HG02798 (cell line): ENCODE measurements at regions not wholly inside any gene's neighbourhood (a gene's known extent, or its start where the extent isn't known, plus 50 kb on each side); places are given as distances from the start of the nearest gene placed in this dataset.
"Not testable (repeated sequence)": the region's sequence is repeated elsewhere in the genome, so short reads cannot be mapped to it uniquely, and the experiment has no call there.

Experiments used
- ATAC-seq: cut with Tn5 transposase; IDR thresholded peaks from one replicate; pipeline ENCODE4 v1.9.1; 2021; ENCODE audit warnings: mild to moderate bottlenecking; ENCODE audit not compliant: unreplicated experiment, poor library complexity

DNA sequence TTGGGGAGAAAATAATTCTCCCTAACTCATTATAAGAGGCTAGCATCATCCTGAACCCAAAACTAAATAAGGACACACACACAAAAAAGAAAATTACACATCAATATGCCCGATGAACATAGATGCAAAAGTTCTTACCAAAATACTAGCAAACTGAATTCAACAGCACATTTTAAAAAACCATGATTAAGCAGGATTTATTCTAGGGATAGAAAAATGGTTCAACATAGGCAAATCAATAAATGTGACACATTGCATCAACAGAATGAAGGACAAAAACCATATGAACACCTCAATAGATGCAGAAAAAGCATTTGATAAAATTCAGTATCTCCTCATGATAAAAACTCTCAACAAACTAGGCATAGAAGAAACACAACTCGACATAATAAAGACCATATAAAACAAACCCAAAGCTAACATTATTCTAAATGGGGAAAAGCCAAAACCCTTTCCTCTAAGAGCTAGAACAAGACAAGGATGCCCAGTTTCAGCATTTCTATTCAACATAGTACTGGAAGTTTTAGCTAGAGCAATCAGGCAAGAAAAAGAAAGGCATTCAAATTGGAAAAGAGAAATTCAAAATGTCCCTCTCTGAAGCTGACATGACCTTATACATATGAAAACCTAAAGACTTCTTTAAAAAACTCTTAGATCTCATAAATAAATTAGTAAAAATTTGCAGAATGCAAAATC, 200.9 kb downstream of the NKX6-1 start:
- no peak for ATAC-seq

DNA sequence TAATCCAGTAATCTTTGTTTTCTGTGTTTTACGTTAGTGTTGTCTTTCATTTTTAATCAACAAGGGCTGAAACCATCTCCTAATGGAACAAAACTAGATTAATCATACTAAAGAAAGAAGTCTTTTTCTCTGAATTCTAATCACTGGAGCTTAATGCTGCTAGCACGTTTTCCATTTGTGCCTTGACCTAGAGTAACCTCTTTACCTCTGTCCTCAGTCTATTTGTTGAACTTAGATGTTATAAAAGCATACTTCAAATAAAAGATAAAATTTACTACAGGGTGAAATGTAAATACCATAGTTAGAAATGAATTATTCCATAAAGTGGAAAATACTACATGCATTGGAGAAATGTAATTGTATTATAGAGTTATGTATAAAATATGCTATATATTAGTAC, 207.1 kb downstream of the NKX6-1 start:
- ATAC-seq = no peak

DNA sequence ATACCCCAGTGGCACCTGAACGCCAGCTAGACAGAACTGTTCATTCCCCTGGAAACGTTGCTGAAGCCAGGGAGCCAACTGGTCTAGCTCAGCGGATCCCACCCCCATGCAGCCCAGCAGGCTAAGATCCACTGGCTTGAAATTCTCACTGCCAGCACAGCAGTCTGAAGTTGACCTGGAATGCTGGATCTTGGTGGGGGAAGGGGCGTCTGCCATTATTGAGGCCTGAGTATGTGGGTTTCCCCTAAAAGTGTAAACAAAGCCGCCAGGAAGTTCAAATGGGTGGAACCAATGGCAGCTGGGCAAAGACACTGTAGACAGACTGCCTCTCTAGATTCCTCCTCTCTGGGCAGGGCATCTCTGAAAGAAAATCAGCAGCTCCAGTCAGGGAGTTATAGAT, 213.0 kb downstream of the NKX6-1 start:
- ATAC-seq = no peak

DNA sequence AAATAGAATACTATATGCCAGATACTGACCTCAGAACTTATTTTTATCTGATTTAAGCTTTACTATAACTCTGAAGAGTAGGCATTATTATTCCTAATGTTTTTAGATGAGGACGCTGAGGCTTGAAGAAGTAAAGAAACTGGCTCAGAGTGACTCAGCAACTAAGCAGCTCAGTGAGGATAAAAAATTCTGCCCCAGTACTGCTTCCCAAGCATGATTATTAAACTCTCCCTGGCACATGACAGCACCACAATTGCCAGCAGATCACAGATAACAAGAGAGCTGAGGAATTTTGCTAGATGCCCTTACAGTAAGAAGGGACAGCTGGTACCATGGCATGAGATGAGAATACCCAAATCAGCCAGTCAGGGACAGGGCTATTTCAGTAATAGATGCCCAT, 219.4 kb downstream of the NKX6-1 start:
- no peak for ATAC-seq

DNA sequence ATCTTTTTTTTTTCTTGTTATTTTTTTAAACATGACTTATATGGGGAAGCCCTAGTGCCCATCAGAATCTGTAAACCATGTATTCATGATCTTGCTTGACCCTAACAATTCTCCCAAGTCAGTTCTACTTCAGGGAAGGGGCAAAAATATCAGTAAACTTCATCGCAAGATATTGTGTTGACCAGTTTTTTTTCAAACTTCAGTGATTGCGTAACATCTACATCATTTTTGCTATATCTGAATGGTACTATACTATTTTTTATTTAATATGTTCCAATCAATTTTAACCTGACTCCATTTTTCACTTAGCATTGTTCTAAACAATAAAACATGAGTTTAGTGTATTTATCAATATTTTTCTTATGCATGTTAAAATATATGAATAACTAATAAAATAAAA, 221.2 kb downstream of the NKX6-1 start:
- no peak for ATAC-seq

DNA sequence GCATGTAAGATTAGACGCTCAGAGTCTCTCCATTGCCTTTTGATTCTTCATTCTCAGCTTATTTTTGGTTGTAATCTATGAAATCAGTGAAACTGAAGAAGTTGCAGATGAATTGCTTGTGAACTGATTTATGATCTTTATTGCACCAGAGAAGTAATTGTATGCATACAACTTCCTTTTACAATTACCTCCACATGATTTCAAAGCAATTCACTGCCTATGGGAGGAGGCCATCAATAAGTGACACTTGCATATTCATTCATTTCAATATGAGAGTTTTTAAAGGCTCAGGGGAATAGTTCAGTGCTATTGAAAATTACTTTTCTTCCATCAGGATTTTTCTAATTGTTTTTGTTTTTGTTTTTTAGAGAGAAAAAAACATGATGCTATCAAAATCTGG, 222.3 kb downstream of the NKX6-1 start:
- ATAC-seq = no peak

DNA sequence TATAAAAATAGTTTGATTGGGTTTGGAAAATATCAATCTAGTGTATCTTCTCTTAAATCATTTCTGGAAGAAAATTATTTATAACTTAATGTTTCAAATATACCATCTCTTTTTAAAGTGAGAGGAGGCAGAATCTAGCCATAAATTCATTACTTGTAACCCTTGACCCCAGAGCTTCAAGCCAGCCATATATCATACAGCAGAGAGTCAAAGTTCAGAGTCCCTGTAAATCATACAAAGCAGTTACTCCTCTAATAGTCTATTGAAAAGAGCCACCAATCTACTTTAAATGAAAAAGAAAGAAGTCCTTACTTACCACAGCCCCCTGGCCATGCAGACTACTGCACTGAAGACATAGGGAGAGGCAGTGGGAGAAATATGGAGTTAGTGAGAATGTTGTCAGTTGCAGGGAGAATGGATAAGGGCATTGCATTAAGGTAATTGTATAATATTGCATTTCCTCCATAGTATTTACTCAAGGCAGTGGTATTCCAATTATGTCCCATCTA, 229.5 kb downstream of the NKX6-1 start:
- ATAC-seq = no peak

DNA sequence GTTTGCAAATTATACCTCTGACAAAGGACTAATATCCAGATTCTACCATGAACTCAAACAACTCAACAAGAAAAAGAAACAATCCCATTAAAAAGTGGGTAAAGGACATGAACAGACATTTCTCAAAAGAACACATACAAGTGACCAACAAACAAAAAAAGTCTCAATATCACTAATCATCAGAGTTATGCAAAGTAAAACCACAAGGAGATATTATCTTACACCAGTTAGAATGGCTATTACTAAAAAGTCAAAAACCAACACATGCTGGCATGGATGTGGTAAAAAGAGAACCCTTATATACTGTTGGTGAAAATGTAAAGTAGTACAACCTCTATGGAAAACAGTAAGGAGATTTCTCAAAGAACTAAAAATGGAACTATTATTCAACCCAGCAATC, 234.4 kb downstream of the NKX6-1 start:
- no peak for ATAC-seq

DNA sequence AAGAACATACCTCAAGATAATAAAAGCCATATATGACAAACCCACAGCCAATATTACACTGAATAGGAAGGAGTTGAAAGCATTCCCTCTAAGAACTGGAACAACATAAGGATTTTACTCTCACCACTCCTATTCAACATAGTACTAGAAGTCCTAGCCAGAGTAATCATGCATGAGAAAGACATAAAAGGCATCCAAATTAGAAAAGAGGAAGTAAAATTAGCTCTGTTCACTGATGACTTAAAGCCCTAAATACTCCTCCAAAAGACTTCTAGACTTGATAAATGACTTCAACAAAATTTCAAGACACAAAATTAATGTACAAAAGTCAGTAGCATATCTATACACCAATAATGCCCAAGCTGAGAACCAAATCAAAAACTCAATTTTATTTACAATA, 235.7 kb downstream of the NKX6-1 start:
- peak; percentile 44 for ATAC-seq

DNA sequence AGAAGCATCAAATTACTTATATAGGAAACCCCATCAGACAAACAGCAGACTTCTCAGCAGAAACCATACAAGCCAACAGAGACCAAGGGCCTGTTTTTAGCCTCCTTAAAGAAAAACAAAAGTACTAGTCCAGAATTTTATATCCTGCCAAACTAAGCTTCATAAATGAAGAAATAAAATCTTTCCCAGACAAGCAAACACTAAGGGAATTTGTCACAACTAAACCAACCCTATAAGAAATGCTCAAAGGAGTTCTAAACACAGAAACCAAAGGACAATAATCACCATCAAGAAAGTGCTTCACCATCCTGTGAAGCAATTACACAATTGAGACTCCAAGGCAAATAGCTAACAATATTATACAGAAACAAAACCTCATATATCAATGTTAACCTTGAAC, 238.6 kb downstream of the NKX6-1 start:
- no peak for ATAC-seq

DNA sequence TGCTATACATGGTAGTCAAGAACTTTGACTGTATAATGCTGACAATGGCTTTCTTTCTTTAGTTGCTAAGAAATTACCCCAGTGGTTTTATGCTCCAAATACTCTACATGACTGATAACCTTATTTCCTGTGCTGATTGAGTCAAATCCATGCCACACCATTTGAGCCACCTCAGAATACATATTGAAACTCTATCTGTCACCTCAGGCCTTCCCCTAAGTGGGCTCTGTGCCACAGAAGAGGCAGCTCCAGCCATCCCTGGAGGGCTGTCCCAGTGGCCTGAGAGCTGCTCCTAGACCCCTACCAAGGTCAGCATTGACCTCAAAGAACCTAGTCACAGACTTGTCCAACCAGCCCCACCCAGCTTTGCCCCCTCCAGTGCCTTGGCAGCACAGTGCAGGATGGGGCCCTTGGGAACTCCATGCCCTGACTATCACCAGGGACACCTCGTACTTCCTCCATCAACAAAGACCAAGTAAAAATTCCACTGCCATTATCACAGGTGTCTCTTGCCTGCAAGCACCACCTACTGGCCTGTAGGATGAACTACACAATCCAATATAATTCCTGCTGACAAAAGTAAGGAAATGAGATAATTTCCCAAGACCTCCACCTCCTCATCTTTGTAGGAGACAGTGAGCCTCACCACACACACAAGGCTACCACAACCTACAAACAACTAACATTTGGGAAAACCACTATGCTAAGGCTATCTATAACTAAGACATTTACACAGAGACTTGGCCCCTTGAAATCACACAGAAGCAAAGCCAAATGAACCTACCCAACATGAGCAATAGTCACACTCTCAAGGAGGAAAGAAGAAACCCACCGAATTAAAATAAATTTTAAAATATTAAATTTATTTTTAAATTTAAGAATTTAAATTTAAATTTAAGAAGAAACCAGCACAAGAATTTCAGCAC, 239.9 kb downstream of the NKX6-1 start:
- ATAC-seq = peak; percentile 74

DNA sequence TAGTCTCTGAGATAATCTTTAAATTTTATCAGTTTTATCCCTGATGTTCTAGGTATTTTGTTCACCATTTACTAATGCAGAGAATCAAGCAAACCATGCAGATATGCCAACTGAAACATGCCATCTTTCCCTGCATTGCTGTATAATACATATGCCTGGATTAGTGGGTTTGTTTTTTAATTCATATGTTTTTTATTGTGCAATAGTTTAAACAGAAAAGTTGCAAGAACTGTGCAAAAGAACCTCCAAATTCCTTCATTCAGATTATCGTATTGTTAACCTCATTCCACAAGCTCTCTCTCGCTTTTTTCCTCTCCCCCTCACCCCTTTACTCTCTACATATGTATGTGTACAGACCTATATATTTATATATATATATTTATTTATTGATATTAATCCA, 244.6 kb downstream of the NKX6-1 start:
- ATAC-seq = no peak

DNA sequence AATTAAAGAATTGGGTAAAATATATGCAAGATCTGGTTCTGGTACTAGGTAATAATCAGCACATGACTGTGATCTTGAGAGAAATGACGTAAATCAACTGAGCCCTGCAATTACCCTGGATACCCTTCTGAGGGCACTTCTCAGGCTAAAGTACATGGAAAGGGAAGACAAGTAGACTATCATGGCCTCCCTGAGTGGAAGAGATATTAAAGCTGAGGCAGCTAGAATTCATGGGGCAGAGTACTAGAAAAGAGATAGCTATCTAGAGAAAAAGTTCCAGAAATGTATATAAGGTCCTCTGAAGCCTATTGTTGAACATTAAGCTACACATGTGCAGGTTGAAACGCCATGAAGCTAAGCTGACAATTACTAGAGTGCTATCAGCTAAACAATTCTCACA, 249.6 kb downstream of the NKX6-1 start:
- ATAC-seq = no peak

DNA sequence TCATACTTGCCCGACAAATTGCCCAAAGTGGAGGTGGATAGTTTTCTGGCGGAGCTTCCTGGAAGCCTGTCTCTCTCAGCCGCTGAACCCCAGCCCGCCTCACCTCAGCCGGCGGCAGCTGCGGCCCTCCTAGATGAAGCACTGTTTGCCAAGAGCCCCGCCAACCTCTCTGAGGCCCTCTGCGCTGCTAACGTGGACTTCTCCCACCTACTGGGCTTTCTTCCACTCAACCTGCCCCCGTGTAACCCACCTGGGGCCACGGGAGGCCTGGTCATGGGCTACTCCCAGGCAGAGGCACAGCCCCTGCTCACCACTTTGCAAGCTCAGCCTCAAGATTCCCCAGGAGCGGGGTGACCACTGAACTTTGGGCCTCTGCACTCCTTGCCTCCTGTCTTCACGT, 254.1 kb downstream of the NKX6-1 start:
- ATAC-seq = not testable (repeated sequence)

DNA sequence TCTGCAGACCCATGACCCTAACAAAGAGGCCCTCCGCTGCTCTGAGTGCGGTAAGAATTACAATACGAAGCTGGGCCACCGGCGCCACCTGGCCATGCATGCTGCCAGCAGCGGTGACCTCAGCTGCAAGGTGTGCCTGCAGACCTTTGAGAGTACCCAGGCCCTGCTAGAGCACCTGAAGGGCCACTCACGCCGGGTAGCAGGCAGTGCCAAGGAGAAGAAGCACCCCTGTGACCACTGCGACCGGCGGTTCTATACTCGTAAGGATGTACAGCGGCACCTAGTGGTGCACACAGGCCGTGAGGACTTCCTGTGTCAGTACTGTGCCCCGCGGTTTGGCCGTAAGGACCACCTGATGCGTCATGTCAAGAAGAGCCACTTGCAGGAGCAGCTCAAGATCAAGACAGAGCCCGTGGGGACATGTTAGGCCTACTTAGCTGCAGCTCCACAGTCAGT, 254.7 kb downstream of the NKX6-1 start:
- not testable (repeated sequence) for ATAC-seq

DNA sequence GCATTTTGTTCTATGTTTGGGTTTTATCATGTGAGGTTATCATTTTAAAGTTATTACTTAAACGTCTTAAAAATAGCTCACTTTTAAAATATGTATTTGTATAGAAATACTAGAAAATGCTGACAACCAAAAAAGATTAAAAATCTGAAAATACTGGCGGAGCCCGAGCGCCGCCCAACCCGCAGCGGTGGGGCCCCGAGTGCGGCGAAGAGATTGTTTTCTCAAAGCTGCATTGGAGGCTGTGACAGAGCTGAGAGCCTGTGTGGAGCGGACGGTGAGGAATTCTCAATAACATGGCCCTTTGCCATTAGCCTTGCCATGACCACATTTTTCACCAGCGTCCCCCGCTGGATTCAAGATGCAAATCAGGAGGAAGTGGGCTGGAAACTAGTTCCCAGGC, 255.4 kb downstream of the NKX6-1 start:
- no peak for ATAC-seq

DNA sequence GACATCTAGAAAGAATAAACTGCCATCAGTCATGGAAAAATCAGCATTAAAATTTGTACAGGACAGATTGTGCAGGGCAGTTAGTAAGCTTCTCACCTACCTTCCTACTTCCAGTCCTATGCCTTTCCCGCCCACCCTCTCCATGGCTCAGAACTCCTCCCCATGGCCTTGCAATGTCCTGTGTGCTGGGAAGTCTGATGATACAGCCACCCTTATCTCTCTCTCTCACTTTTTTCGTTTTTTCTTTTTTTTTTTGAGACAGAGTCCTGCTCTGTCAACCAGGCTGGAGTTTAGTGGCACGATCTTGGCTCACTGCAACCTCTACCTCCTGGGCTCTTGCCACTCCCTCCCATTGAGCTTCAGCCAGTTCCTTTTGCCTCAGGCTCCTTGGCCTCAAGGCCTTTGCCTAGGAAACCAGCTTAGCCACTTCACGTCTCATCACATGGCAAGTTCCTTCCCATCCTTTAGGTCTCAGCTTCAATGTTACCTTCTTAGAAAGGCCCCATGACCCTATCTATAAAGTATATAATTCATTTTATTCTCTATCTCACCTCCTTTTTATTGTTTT, 259.7 kb downstream of the NKX6-1 start:
- no peak for ATAC-seq

DNA sequence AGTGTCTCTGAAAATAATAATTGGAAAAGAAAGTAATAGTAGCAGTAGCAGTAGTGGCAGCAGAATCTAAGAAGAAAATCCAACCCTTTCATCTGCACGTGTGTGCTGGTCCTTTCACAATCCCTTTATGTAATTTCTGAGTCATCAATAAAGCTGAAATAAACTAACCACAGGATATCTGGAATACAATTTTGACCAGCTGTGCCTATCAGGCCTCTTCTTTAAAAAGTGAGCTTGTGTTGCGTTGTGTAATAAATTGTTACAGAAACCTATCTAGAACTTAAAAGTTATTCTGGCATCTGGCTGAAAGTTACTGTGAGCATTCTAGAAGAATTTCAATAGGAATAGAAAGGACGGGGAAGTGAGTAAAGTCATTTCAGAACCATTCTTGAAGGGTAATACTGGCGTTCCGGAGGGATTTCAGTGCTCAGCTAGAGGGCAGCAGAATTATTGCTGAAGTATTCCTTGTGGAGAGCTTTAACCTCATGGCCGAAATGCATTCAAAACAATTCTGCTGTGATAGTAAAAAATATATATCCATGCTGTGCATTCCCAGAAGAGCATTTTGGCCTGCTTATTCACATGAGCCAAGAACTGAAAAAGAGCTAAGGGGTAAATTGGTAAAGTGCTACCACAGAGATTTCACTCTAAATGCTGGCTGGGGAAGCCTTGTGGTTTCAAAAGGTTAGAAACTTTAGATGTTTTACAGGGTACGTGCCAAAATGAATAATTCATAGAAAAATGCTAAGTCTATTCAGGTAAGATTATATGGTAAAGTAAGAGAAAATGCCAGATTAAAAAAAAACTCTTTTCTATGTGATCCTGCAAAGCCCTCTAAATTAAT, 260.6 kb downstream of the NKX6-1 start:
- ATAC-seq = no peak

DNA sequence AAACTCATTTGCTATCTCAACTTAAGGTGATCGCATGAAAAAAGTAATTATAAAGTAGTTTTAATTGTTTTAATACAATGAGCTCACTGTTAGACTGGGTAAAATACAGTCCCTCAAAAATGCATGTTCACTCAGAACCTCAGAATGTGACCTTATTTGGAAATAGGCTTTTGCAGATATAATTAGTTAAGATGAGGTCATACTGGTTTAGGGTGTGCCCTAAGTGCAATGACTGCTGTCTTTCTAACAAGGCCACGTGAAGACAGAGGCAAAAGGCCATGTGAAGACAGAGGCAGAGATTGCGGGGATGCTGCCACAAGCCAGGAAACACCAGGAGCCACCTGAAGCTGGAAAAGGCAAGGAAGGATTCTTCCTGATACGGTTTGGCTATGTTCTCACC, 262.1 kb downstream of the NKX6-1 start:
- no peak for ATAC-seq
